GM23338 (cell line): ENCODE measurements at regions not wholly inside any gene's neighbourhood (a gene's known extent, or its start where the extent isn't known, plus 50 kb on each side); places are given as distances from the start of the nearest gene placed in this dataset.
"Not testable (repeated sequence)": the region's sequence is repeated elsewhere in the genome, so short reads cannot be mapped to it uniquely, and the experiment has no call there.

Experiments used
- CREB1 ChIP-seq: fragments of 250-450 bp; sonication (Bioruptor Pico); IDR thresholded peaks from 2 replicates; pipeline ENCODE4 v1.5.0; 2020; ENCODE audit warnings: low read depth, mild to moderate bottlenecking, moderate library complexity
- EZH2 ChIP-seq: fragments of 200-600 bp; sonication (generic); IDR thresholded peaks from one replicate; pipeline ENCODE4 v1.8.0; 2017; ENCODE audit warnings: antibody characterized with exemption, mild to moderate bottlenecking, low read depth; ENCODE audit not compliant: unreplicated experiment
- JUNB ChIP-seq: IDR thresholded peaks from one replicate; pipeline ENCODE4 v1.6.1; 2016; ENCODE audit warnings: antibody characterized with exemption; ENCODE audit not compliant: unreplicated experiment
- POLR2AphosphoS5 ChIP-seq: IDR thresholded peaks from 2 replicates; pipeline ENCODE4 v1.6.1; 2016; ENCODE audit warnings: antibody characterized with exemption, low read depth
- TF ChIP-seq, protein P1 (sequence below), 2 experiments: fragments of 200-600 bp in 1 of 2; sonication (generic) in 1 of 2; conservative IDR thresholded peaks; 2 replicates each; pipeline versions ENCODE4 v1.5.1 to v1.6.1; 2016 to 2017; ENCODE audit warnings: antibody characterized with exemption in 2 of 2, low read depth in 2 of 2, mild to moderate bottlenecking in 2 of 2, moderate library complexity in 1 of 2
- TF ChIP-seq, protein P2 (sequence below): IDR thresholded peaks from one replicate; pipeline ENCODE4 v1.6.1; 2018; ENCODE audit warnings: antibody characterized with exemption; ENCODE audit not compliant: unreplicated experiment
- TF ChIP-seq, protein P3 (sequence below): IDR thresholded peaks from 2 replicates; pipeline ENCODE4 v1.6.1; 2016; ENCODE audit warnings: antibody characterized with exemption

DNA sequence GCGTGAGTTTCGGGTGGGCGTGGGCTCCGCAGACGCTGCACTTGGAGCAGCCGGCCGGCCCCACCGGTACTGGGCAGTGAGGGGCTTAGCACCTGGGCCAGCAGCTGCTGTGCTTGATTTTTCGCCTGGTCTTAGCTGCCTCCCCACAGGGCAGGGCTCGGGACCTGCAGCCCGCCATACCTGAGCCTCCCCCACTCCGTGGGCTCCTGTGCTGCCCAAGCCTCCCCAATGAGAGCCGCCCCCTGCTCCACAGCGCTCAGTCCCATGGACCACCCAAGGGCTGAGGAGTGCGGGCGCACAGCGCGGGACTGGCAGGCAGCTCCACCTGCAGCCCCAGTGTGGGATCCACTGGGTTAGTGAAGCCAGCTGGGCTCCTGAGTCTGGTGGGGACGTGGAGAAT lies 546.7 kb upstream of the ROBO1 start:
- TF ChIP-seq, protein P1, sequence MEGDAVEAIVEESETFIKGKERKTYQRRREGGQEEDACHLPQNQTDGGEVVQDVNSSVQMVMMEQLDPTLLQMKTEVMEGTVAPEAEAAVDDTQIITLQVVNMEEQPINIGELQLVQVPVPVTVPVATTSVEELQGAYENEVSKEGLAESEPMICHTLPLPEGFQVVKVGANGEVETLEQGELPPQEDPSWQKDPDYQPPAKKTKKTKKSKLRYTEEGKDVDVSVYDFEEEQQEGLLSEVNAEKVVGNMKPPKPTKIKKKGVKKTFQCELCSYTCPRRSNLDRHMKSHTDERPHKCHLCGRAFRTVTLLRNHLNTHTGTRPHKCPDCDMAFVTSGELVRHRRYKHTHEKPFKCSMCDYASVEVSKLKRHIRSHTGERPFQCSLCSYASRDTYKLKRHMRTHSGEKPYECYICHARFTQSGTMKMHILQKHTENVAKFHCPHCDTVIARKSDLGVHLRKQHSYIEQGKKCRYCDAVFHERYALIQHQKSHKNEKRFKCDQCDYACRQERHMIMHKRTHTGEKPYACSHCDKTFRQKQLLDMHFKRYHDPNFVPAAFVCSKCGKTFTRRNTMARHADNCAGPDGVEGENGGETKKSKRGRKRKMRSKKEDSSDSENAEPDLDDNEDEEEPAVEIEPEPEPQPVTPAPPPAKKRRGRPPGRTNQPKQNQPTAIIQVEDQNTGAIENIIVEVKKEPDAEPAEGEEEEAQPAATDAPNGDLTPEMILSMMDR (conservative IDR thresholded peaks at IDR 0.05; ENCODE audit: low read depth in 2 of 2), result not testable (repeated sequence)
- TF ChIP-seq EZH2; JUNB; POLR2AphosphoS5; CREB1 (CRISPR knock-in tag): not testable (repeated sequence)
- TF ChIP-seq, protein P2, sequence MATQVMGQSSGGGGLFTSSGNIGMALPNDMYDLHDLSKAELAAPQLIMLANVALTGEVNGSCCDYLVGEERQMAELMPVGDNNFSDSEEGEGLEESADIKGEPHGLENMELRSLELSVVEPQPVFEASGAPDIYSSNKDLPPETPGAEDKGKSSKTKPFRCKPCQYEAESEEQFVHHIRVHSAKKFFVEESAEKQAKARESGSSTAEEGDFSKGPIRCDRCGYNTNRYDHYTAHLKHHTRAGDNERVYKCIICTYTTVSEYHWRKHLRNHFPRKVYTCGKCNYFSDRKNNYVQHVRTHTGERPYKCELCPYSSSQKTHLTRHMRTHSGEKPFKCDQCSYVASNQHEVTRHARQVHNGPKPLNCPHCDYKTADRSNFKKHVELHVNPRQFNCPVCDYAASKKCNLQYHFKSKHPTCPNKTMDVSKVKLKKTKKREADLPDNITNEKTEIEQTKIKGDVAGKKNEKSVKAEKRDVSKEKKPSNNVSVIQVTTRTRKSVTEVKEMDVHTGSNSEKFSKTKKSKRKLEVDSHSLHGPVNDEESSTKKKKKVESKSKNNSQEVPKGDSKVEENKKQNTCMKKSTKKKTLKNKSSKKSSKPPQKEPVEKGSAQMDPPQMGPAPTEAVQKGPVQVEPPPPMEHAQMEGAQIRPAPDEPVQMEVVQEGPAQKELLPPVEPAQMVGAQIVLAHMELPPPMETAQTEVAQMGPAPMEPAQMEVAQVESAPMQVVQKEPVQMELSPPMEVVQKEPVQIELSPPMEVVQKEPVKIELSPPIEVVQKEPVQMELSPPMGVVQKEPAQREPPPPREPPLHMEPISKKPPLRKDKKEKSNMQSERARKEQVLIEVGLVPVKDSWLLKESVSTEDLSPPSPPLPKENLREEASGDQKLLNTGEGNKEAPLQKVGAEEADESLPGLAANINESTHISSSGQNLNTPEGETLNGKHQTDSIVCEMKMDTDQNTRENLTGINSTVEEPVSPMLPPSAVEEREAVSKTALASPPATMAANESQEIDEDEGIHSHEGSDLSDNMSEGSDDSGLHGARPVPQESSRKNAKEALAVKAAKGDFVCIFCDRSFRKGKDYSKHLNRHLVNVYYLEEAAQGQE, result not testable (repeated sequence)
- TF ChIP-seq, protein P3, sequence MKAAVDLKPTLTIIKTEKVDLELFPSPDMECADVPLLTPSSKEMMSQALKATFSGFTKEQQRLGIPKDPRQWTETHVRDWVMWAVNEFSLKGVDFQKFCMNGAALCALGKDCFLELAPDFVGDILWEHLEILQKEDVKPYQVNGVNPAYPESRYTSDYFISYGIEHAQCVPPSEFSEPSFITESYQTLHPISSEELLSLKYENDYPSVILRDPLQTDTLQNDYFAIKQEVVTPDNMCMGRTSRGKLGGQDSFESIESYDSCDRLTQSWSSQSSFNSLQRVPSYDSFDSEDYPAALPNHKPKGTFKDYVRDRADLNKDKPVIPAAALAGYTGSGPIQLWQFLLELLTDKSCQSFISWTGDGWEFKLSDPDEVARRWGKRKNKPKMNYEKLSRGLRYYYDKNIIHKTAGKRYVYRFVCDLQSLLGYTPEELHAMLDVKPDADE, result not testable (repeated sequence)
